ENCODE measurements at regions not wholly inside any gene's neighbourhood (a gene's known extent, or its start where the extent isn't known, plus 50 kb on each side); places are given as distances from the start of the nearest gene placed in this dataset.

GRCh38 chr2:134110532-134110931, 143.3 kb upstream of the MGAT5 start:
- H3K27ac ChIP-seq (ENCODE audit: low read depth): no peak overlapping the region
- H3K36me3 Mint-ChIP-seq (ENCODE audit: low read depth): peaks cover 20% of the 10 kb centered on the region
- 0 out of 2 replicates have a peak, but pooled peaks cover 2% of the 10 kb centered on the region for H3K9me2 ChIP-seq (ENCODE audit: insufficient read depth)
- no peak overlapping the region for H3K4me2 ChIP-seq
- TF ChIP-seq NANOG (IDR thresholded peaks at IDR 0.05; ENCODE audit: borderline replicate concordance): no peak
- TF ChIP-seq STAT1 (IDR thresholded peaks at IDR 0.05; ENCODE audit: unreplicated experiment): no peak
- TF ChIP-seq ZNF331 (CRISPR knock-in tag; IDR thresholded peaks at IDR 0.05; ENCODE audit: low read depth): no peak
- no peak for TF ChIP-seq POLR2AphosphoS5 (IDR thresholded peaks at IDR 0.05; ENCODE audit: low read depth)
- TF ChIP-seq ZNF114 (CRISPR knock-in tag; IDR thresholded peaks at IDR 0.05): no peak
- TF ChIP-seq EZH2phosphoT487 (IDR thresholded peaks at IDR 0.05; ENCODE audit: unreplicated experiment): no peak
- TF ChIP-seq EZH2 (IDR thresholded peaks at IDR 0.05; ENCODE audit: low read depth, unreplicated experiment): no peak
- TF ChIP-seq CTCF (conservative IDR thresholded peaks at IDR 0.05; ENCODE audit: low read depth in 2 of 2): no peak
- TF ChIP-seq, protein P1, sequence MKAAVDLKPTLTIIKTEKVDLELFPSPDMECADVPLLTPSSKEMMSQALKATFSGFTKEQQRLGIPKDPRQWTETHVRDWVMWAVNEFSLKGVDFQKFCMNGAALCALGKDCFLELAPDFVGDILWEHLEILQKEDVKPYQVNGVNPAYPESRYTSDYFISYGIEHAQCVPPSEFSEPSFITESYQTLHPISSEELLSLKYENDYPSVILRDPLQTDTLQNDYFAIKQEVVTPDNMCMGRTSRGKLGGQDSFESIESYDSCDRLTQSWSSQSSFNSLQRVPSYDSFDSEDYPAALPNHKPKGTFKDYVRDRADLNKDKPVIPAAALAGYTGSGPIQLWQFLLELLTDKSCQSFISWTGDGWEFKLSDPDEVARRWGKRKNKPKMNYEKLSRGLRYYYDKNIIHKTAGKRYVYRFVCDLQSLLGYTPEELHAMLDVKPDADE (IDR thresholded peaks at IDR 0.05): no peak
- TF ChIP-seq, protein P2, sequence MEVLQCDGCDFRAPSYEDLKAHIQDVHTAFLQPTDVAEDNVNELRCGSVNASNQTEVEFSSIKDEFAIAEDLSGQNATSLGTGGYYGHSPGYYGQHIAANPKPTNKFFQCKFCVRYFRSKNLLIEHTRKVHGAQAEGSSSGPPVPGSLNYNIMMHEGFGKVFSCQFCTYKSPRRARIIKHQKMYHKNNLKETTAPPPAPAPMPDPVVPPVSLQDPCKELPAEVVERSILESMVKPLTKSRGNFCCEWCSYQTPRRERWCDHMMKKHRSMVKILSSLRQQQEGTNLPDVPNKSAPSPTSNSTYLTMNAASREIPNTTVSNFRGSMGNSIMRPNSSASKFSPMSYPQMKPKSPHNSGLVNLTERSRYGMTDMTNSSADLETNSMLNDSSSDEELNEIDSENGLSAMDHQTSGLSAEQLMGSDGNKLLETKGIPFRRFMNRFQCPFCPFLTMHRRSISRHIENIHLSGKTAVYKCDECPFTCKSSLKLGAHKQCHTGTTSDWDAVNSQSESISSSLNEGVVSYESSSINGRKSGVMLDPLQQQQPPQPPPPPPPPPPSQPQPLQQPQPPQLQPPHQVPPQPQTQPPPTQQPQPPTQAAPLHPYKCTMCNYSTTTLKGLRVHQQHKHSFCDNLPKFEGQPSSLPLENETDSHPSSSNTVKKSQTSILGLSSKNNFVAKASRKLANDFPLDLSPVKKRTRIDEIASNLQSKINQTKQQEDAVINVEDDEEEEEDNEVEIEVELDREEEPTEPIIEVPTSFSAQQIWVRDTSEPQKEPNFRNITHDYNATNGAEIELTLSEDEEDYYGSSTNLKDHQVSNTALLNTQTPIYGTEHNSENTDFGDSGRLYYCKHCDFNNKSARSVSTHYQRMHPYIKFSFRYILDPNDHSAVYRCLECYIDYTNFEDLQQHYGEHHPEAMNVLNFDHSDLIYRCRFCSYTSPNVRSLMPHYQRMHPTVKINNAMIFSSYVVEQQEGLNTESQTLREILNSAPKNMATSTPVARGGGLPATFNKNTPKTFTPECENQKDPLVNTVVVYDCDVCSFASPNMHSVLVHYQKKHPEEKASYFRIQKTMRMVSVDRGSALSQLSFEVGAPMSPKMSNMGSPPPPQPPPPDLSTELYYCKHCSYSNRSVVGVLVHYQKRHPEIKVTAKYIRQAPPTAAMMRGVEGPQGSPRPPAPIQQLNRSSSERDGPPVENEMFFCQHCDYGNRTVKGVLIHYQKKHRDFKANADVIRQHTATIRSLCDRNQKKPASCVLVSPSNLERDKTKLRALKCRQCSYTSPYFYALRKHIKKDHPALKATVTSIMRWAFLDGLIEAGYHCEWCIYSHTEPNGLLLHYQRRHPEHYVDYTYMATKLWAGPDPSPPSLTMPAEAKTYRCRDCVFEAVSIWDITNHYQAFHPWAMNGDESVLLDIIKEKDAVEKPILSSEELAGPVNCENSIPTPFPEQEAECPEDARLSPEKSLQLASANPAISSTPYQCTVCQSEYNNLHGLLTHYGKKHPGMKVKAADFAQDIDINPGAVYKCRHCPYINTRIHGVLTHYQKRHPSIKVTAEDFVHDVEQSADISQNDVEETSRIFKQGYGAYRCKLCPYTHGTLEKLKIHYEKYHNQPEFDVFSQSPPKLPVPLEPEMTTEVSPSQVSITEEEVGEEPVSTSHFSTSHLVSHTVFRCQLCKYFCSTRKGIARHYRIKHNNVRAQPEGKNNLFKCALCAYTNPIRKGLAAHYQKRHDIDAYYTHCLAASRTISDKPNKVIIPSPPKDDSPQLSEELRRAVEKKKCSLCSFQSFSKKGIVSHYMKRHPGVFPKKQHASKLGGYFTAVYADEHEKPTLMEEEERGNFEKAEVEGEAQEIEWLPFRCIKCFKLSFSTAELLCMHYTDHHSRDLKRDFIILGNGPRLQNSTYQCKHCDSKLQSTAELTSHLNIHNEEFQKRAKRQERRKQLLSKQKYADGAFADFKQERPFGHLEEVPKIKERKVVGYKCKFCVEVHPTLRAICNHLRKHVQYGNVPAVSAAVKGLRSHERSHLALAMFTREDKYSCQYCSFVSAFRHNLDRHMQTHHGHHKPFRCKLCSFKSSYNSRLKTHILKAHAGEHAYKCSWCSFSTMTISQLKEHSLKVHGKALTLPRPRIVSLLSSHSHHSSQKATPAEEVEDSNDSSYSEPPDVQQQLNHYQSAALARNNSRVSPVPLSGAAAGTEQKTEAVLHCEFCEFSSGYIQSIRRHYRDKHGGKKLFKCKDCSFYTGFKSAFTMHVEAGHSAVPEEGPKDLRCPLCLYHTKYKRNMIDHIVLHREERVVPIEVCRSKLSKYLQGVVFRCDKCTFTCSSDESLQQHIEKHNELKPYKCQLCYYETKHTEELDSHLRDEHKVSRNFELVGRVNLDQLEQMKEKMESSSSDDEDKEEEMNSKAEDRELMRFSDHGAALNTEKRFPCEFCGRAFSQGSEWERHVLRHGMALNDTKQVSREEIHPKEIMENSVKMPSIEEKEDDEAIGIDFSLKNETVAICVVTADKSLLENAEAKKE (CRISPR knock-in tag; IDR thresholded peaks at IDR 0.05): no peak
- no peak for TF ChIP-seq CREB1 (CRISPR knock-in tag; IDR thresholded peaks at IDR 0.05; ENCODE audit: low read depth)
- TF ChIP-seq, protein P3, sequence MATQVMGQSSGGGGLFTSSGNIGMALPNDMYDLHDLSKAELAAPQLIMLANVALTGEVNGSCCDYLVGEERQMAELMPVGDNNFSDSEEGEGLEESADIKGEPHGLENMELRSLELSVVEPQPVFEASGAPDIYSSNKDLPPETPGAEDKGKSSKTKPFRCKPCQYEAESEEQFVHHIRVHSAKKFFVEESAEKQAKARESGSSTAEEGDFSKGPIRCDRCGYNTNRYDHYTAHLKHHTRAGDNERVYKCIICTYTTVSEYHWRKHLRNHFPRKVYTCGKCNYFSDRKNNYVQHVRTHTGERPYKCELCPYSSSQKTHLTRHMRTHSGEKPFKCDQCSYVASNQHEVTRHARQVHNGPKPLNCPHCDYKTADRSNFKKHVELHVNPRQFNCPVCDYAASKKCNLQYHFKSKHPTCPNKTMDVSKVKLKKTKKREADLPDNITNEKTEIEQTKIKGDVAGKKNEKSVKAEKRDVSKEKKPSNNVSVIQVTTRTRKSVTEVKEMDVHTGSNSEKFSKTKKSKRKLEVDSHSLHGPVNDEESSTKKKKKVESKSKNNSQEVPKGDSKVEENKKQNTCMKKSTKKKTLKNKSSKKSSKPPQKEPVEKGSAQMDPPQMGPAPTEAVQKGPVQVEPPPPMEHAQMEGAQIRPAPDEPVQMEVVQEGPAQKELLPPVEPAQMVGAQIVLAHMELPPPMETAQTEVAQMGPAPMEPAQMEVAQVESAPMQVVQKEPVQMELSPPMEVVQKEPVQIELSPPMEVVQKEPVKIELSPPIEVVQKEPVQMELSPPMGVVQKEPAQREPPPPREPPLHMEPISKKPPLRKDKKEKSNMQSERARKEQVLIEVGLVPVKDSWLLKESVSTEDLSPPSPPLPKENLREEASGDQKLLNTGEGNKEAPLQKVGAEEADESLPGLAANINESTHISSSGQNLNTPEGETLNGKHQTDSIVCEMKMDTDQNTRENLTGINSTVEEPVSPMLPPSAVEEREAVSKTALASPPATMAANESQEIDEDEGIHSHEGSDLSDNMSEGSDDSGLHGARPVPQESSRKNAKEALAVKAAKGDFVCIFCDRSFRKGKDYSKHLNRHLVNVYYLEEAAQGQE (IDR thresholded peaks at IDR 0.05; ENCODE audit: unreplicated experiment): no peak
- TF ChIP-seq JUNB (IDR thresholded peaks at IDR 0.05; ENCODE audit: unreplicated experiment): no peak
- H3K4me1 ChIP-seq (ENCODE audit: insufficient read depth): no peaks in the 10 kb centered on the region
- H3F3A ChIP-seq (replicated peaks; ENCODE audit: low read depth): no peaks in the 10 kb centered on the region
- DNase-seq (ENCODE audit: low spot score): no peak
- peaks cover 5% of the 10 kb centered on the region; the same call in 2 of the 3 replicates for H3K4me1 Mint-ChIP-seq
- no peaks in the 10 kb centered on the region for H3K36me3 ChIP-seq (ENCODE audit: insufficient read depth)
- H2AFZ ChIP-seq: no peak overlapping the region
- peaks cover 37% of the 10 kb centered on the region for H3K9me3 Mint-ChIP-seq
- no peak overlapping the region for H3K27ac Mint-ChIP-seq
- no peak for ATAC-seq
- H4K20me1 ChIP-seq (replicated peaks; ENCODE audit: insufficient read depth): no peaks in the 10 kb centered on the region
- no peak overlapping the region for H3K4me3 ChIP-seq
- H3K4me3 Mint-ChIP-seq: no peak overlapping the region
- peaks cover 5% of the 10 kb centered on the region for H3K27me3 Mint-ChIP-seq (ENCODE audit: insufficient read depth, low read depth, poor library complexity)
- no peaks in the 10 kb centered on the region for H3K79me2 ChIP-seq (replicated peaks; ENCODE audit: insufficient read depth)
- H3K27me3 ChIP-seq (ENCODE audit: insufficient read depth): no peaks in the 10 kb centered on the region

Data from GM23338 (cell line).